Activated CD8-positive, alpha-beta T cell treated with anti-CD3 and anti-CD28 coated beads, Interleukin-2, amount 10 ng/mL, durations not matched to agents 7 days and 5 days (primary cell): ENCODE measurements at regions not wholly inside any gene's neighbourhood (a gene's known extent, or its start where the extent isn't known, plus 50 kb on each side); places are given as distances from the start of the nearest gene placed in this dataset.

Experiments
- ATAC-seq: fragments of 150-1000 bp; cut with Tn5 transposase; one replicate; pipeline ENCODE4 v1.10.0; 2021; ENCODE audit warnings: moderate library complexity
- CTCF ChIA-PET: fragments of 350-600 bp; sonication (Branson Sonifier 250); formaldehyde crosslinking; loops from one replicate; lab custom pipeline; 2021; ENCODE audit warnings: antibody characterized with exemption; lab: Charles Lee
- POLR2A ChIA-PET: fragments of 350-600 bp; sonication (Branson Sonifier 250); formaldehyde crosslinking; loops from one replicate; lab custom pipeline; 2021; ENCODE audit warnings: antibody characterized with exemption; lab: Charles Lee
- DNase-seq: peaks from one replicate; pipeline ENCODE4 v3.0.0-alpha.2; 2020
- H3K27ac Mint-ChIP-seq: one replicate; pipeline ENCODE4 v1.8.0; 2021; ENCODE audit warnings: mild to moderate bottlenecking, mixed read lengths
- H3K27me3 Mint-ChIP-seq: one replicate; pipeline ENCODE4 v1.8.0; 2021; ENCODE audit warnings: low read depth, mixed read lengths
- H3K36me3 Mint-ChIP-seq: one replicate; pipeline ENCODE4 v1.8.0; 2021; ENCODE audit warnings: low read depth, mixed read lengths
- H3K4me1 Mint-ChIP-seq: one replicate; pipeline ENCODE4 v1.8.0; 2021; ENCODE audit warnings: low read depth, mixed read lengths
- H3K4me3 Mint-ChIP-seq: one replicate; pipeline ENCODE4 v1.8.0; 2021; ENCODE audit warnings: mild to moderate bottlenecking, mixed read lengths
- H3K9me3 Mint-ChIP-seq: one replicate; pipeline ENCODE4 v1.8.0; 2022; ENCODE audit warnings: mixed read lengths; ENCODE audit not compliant: insufficient read depth

DNA sequence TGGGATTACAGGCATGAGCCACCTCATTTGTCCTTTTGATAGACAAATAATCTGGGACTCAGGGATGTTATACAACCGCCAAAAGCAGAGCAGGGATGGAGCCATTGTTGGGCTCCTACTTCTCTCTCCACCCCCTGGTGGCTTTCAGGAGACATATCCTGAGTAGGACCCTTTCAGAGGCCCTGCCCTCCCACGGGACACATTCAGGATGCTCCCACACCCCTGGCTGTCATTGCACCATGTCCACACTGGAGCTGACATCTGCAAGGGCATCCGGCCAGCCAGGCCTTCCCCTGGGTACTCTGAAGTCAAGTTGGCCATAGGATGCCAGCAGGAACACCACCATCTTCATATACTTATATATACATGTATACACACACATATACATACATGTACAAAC, 181.8 kb downstream of the SYK start:
- peaks cover 10% of the 10 kb centered on the region for H3K27me3 Mint-ChIP-seq
- H3K4me3 Mint-ChIP-seq, result no peak overlapping the region
- CTCF ChIA-PET, result no interaction called here
- H3K36me3 Mint-ChIP-seq, result no peaks in the 10 kb centered on the region
- H3K27ac Mint-ChIP-seq, result no peak overlapping the region
- no peak for ATAC-seq
- no peaks in the 10 kb centered on the region for H3K4me1 Mint-ChIP-seq
- POLR2A ChIA-PET, result no interaction called here
- DNase-seq, result no peak
- no peaks in the 10 kb centered on the region for H3K9me3 Mint-ChIP-seq

DNA sequence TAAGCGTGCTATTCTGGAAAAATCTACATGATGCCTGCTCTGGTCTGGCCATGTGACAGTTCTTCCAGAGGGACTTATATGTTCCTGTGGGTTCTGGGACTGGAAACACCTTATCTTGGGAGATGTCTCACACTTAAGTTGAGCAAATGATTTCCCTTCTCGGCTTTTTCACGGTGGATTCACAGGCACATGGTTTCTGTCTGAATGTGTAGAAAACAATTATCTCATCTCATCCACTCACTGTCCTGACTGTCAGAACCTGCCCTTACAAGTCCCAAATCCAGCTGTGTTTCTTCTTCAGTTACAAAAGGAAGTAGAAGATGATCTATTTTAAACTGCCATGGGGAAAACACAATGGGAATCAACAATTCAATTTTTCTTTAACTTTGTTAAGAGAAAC, 184.0 kb downstream of the SYK start:
- no peak for DNase-seq

DNA sequence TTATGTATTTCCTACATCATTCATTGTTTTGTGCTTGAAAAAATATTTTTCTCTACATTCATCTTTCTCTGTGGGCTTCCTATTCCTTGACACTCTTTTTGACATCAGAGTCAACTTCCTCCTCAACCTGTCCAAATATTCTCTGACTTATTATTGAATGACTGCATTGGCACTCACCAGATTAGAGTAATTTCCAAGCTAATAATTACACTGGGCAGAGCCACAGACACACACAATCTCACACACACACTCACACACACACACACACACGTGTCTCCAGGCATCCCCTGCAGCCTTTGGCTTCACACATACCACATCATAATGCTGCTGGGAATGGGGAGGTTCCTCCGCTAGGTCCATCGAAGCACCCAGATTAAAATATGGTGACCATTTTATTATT, 184.5 kb downstream of the SYK start:
- Mint-ChIP-seq H3K4me1 (no peaks in the 10 kb centered on the region), H3K4me3 (no peak overlapping the region), H3K9me3 (no peaks in the 10 kb centered on the region), H3K27ac (no peak overlapping the region), H3K36me3 (no peaks in the 10 kb centered on the region), H3K27me3 (peaks cover 5% of the 10 kb centered on the region)
- ChIA-PET CTCF (interaction anchor here (1.5 kb wide), 1 partner anchor 71 kb away, joined by 5 read pairs; no protein-coding TSS in a partner anchor), POLR2A (interaction anchor here (1.6 kb wide), 1 partner anchor 75 kb away, joined by 3 read pairs; no protein-coding TSS in a partner anchor)
- DNase-seq, result no peak
- no peak for ATAC-seq

More for the DNA sequence above, 184.0 kb downstream of the SYK start:
- Mint-ChIP-seq H3K27ac (no peak overlapping the region), H3K4me3 (no peak overlapping the region), H3K4me1 (no peaks in the 10 kb centered on the region), H3K27me3 (peaks cover 7% of the 10 kb centered on the region), H3K36me3 (no peaks in the 10 kb centered on the region), H3K9me3 (no peaks in the 10 kb centered on the region)
- no peak for ATAC-seq
- POLR2A ChIA-PET, result interaction anchor here (1.6 kb wide), 1 partner anchor 74 kb away, joined by 3 read pairs; no protein-coding TSS in a partner anchor
- CTCF ChIA-PET, result interaction anchor here (1.1 to 1.5 kb wide), 4 partner anchors 16 to 441 kb away, joined by 3 to 11 read pairs (median 4); partner anchors contain the start of gene NFIL3

DNA sequence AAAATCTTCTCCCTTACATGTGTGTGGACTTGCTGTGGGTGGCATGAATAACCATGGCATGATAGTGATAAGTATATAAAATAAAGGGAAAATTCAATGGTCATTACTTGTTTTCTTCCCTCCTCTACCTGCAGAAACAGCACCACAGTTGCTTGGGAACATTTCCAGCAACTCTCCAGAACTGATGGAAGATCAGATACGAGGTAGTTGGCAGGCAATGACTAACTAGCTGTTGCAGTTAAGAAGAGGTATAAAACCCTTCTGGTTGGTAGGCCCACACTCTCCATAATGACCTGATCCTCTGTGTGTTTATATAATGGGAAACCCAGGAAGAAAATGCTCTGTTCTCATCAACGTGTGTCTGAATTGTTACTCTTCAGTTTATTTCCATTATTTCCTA, 185.9 kb downstream of the SYK start:
- Mint-ChIP-seq H3K27me3 (peaks cover 13% of the 10 kb centered on the region), H3K27ac (no peak overlapping the region), H3K4me1 (no peaks in the 10 kb centered on the region), H3K4me3 (no peak overlapping the region), H3K9me3 (no peaks in the 10 kb centered on the region), H3K36me3 (no peaks in the 10 kb centered on the region)
- ChIA-PET POLR2A (no interaction called here), CTCF (no interaction called here)
- DNase-seq (no peak), ATAC-seq (no peak)

DNA sequence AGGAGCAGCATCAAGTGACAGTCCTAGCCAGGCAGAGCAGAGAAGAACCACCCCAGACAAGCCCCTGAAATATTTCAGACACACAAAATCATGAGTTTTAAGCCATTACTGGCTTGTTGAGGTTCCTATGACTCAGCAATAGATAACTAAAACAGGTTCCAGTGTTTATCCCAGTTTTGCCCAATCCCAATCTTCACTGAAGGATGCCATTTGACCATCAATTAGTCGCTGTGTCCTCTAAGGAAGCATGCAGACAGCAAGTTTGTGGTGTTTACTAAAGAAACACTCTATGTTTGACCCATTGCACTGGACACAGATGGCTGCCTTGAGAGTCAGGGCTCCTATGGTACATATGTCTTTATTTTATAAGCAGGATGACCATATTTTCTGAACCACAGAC, 186.7 kb downstream of the SYK start:
- CTCF ChIA-PET, result no interaction called here
- Mint-ChIP-seq H3K27ac (no peak overlapping the region), H3K27me3 (peaks cover 15% of the 10 kb centered on the region), H3K9me3 (no peaks in the 10 kb centered on the region), H3K4me3 (no peak overlapping the region), H3K36me3 (no peaks in the 10 kb centered on the region), H3K4me1 (no peaks in the 10 kb centered on the region)
- POLR2A ChIA-PET, result no interaction called here
- no peak for ATAC-seq
- DNase-seq, result no peak

DNA sequence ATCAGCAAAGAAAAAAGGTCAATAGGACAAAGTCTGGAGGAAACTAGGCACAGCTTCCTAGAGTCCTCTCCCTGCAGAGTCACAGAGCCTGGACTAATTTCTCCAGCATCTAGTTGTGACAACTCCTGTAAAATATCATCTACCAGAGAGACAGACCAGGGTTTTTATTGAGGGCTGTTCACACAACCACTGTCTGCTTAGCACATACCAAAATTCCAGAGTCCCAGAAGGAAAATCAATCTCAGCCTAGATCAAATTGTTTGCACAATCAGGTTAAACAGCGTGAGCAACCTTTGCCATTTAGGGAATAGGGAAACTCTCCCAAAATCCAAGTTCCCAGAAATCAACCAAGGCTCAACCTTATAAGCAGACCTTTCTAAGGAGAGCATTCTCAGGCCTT, 190.3 kb downstream of the SYK start:
- Mint-ChIP-seq H3K4me3 (no peak overlapping the region), H3K27ac (no peak overlapping the region), H3K36me3 (no peaks in the 10 kb centered on the region), H3K4me1 (no peaks in the 10 kb centered on the region), H3K9me3 (peaks cover 3% of the 10 kb centered on the region), H3K27me3 (peaks cover 20% of the 10 kb centered on the region)
- ChIA-PET CTCF (no interaction called here), POLR2A (no interaction called here)
- ATAC-seq (no peak), DNase-seq (no peak)

DNA sequence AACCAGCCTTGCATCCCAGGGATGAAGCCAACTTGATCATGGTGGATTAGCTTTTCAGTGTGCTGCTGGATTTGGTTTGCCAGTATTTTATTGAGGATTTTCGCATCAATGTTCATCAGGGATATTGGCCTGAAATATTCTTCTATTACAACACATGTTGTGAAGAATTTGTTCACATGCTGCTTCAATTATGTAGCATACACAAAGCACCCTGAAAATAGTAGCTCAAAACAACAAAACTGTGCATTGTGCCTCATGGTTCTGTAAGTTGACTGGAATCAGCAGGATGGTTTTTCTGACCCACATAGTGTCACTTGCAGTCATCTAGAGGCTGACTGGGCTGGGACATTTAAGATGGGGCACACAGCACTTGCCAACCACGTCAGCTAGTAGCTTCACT, 193.9 kb downstream of the SYK start:
- H3K27ac Mint-ChIP-seq, result no peak overlapping the region
- no peak overlapping the region for H3K4me3 Mint-ChIP-seq
- H3K4me1 Mint-ChIP-seq, result no peaks in the 10 kb centered on the region
- H3K36me3 Mint-ChIP-seq, result no peaks in the 10 kb centered on the region
- DNase-seq, result no peak
- ChIA-PET POLR2A (no interaction called here), CTCF (no interaction called here)
- peaks cover 3% of the 10 kb centered on the region for H3K9me3 Mint-ChIP-seq
- no peak for ATAC-seq
- H3K27me3 Mint-ChIP-seq, result peaks cover 16% of the 10 kb centered on the region

DNA sequence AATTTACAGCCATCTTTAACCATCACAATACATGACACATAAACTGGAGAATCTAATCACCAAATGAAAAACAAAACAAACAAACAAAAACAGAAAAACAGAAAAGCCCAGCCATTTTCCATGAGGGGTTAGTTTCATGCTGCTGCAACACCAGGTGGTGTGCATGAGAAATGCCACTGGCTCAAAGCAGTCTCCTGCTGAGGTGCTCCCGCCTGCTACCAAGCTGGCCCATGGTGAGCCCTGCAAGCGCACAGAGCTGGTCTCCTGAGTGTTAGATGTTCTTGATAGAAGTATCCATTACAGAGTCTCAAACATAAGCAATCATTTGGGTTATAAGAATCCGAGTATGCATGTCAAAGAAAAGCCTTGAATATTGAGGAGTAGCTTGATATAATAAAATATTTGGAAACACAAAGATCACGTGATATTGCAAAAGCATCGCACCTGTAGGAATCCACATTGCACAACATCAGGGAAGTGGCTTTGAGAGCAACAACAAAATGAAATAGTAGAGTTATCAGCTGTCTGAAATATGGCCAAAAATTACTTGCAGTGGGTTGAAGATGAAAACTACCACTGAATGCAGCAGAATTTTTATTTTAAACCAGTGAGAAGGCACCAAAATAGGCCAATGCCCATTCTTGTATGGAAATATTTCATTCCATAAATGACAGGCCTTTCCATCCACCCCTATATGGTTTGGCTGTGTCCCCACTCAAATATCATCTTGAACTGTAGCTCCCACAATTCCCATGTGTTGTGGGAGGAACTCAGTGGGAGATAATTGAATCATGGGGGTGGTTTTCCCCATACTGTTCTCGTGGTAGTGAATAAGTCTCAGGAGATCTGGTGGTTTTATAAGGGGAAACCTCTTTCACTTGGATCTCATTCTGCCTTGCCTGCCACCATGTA, 194.8 kb downstream of the SYK start:
- ATAC-seq (no peak), DNase-seq (no peak)
- Mint-ChIP-seq H3K4me1 (no peaks in the 10 kb centered on the region), H3K4me3 (no peak overlapping the region), H3K27me3 (peaks cover 12% of the 10 kb centered on the region), H3K9me3 (peaks cover 3% of the 10 kb centered on the region), H3K27ac (no peak overlapping the region), H3K36me3 (no peaks in the 10 kb centered on the region)
- POLR2A ChIA-PET, result no interaction called here
- CTCF ChIA-PET, result no interaction called here

DNA sequence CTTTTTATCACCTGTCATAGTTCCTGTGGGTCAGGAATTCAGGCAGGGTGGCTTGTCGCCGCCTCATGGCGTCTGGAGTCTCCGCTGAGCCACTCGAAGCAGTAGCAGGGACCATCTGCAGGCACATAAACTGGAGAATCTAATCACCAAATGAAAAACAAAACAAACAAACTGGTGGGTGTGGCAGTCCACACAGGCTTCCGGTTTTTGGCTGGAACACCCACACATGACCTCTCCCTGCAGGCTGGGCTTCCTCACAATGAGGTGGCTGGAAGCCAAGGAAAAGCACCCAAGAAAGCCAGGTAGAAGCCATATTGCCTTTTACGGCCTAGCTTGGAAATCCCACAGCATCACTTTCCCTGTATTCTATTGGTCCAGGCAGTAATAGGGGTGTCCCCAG, 197.0 kb downstream of the SYK start:
- no peak for DNase-seq
- Mint-ChIP-seq H3K4me3 (no peak overlapping the region), H3K27ac (peak overlapping the region; percentile 8), H3K9me3 (peaks cover 3% of the 10 kb centered on the region), H3K36me3 (no peaks in the 10 kb centered on the region), H3K27me3 (peaks cover 5% of the 10 kb centered on the region), H3K4me1 (no peaks in the 10 kb centered on the region)
- POLR2A ChIA-PET, result no interaction called here
- CTCF ChIA-PET, result no interaction called here
- ATAC-seq, result no peak

DNA sequence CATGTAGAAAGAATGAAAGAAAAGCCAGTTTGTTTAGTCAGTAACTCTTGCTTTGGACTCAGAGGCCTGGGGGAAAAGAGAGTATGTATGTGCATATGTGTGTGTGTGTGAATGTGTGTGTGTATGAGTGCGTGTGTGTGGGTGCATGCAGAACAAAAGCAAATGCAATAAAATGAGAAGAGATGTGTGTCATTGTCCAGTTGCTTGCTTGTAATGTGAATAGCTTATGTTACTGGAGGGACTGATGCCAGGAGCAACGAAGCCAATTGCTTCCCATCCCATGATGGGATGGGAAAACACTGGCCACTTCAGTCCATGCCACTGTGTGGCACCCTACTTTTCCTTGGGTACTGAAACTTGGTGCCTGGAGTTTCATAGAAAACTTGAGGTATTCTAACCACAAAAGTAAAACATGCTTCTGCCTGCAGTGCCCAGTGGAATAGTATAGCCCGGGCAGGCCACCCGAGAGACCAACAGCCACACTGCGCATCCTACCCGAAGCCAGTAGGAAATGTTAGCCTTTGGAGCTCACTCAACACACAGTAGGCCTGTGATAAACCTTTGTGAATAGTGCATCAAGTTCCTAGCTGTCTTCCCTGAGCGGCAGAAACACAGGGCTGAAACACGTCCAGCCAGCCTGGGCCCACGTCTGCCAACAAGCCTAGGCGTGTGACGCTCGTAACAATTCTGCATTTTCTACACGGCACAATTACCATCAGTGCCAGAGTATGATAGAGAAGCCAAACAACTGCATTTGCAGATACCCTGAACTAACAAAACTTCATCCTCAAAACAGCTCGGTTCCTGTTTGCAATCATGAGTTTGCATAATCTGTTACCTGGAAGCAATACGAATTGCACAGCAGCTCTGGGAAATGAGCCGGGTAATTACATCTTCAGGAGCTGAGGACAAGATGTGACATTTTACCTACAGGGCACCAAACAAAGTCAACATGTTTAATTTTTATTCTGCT, 198.1 kb downstream of the SYK start:
- ChIA-PET CTCF (no interaction called here), POLR2A (no interaction called here)
- Mint-ChIP-seq H3K9me3 (no peaks in the 10 kb centered on the region), H3K27me3 (peaks cover 3% of the 10 kb centered on the region), H3K4me1 (no peaks in the 10 kb centered on the region), H3K27ac (no peak overlapping the region), H3K4me3 (no peak overlapping the region), H3K36me3 (no peaks in the 10 kb centered on the region)
- no peak for DNase-seq
- no peak for ATAC-seq

DNA sequence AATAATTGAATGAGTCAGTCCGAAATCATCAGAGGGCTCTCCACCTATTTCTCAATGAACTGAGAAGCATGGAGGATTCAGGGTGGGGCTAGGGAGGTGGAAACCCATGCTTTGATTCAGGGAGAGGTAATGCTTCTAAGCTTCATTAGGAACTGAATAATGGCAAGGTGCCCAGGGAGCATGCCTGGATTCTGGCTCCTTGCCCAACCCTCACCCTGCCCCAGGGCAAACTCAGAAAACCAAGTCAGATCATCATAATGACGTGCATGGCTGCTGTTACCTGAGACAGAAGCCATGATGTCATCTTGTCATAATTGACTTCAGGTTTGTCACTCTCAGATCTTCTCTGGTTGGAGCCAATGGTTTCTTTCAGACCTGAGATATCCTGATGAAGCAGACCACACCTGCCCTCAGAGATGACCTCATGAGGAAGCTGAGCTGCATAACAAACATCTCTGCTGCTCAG, 199.6 kb downstream of the SYK start:
- no peak overlapping the region for H3K27ac Mint-ChIP-seq
- no peaks in the 10 kb centered on the region for H3K36me3 Mint-ChIP-seq
- ChIA-PET POLR2A (no interaction called here), CTCF (no interaction called here)
- H3K4me3 Mint-ChIP-seq, result no peak overlapping the region
- DNase-seq (no peak), ATAC-seq (no peak)
- no peaks in the 10 kb centered on the region for H3K27me3 Mint-ChIP-seq
- H3K4me1 Mint-ChIP-seq, result no peaks in the 10 kb centered on the region
- no peaks in the 10 kb centered on the region for H3K9me3 Mint-ChIP-seq

DNA sequence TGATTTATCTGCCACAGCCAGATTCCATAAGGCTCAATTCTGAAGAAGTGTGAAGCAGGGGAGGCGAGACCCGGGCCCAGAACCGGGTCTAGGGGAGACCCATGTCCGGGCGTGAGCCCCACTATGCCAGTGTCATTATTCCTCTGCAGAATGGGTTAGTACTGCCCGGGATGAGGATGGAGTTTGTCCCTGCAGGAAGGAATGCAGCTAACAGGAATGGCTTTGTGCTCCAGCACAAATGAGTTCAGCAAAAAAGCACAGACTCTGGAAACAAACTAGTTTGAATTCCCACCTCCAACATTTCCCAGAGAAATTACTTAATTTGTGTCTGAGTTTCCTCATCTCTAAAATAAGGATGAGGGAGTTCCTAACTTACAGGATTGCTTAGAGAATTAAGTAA, 202.9 kb downstream of the SYK start:
- H3K4me3 Mint-ChIP-seq, result no peak overlapping the region
- H3K27me3 Mint-ChIP-seq, result peaks cover 5% of the 10 kb centered on the region
- ATAC-seq (no peak), DNase-seq (no peak)
- ChIA-PET CTCF (no interaction called here), POLR2A (no interaction called here)
- H3K36me3 Mint-ChIP-seq, result no peaks in the 10 kb centered on the region
- no peak overlapping the region for H3K27ac Mint-ChIP-seq
- H3K4me1 Mint-ChIP-seq, result no peaks in the 10 kb centered on the region
- no peaks in the 10 kb centered on the region for H3K9me3 Mint-ChIP-seq
